IPS-18a (cell line): ENCODE measurements at regions not wholly inside any gene's neighbourhood (a gene's known extent, or its start where the extent isn't known, plus 50 kb on each side); places are given as distances from the start of the nearest gene placed in this dataset.

Experiments used
- H3K27ac ChIP-seq: one replicate; pipeline ENCODE4 v1.5.1; 2013; ENCODE audit warnings: low read length
- H3K27me3 ChIP-seq: one replicate; pipeline ENCODE4 v1.6.1; 2013; ENCODE audit warnings: mild to moderate bottlenecking, low read length; ENCODE audit not compliant: control insufficient read depth, insufficient read depth
- H3K36me3 ChIP-seq: one replicate; pipeline ENCODE4 v1.6.1; 2013; ENCODE audit warnings: low read depth, low read length; ENCODE audit not compliant: control insufficient read depth
- H3K4me1 ChIP-seq: one replicate; pipeline ENCODE4 v1.6.1; 2013; ENCODE audit warnings: low read depth, low read length; ENCODE audit not compliant: control insufficient read depth
- H3K4me3 ChIP-seq: one replicate; pipeline ENCODE4 v1.5.1; 2013; ENCODE audit warnings: low read length
- H3K9ac ChIP-seq: one replicate; pipeline ENCODE4 v1.6.1; 2013; ENCODE audit warnings: mild to moderate bottlenecking, low read length, moderate library complexity
- H3K9me3 ChIP-seq: one replicate; pipeline ENCODE4 v1.6.1; 2013; ENCODE audit warnings: low read depth, low read length; ENCODE audit not compliant: control insufficient read depth

DNA sequence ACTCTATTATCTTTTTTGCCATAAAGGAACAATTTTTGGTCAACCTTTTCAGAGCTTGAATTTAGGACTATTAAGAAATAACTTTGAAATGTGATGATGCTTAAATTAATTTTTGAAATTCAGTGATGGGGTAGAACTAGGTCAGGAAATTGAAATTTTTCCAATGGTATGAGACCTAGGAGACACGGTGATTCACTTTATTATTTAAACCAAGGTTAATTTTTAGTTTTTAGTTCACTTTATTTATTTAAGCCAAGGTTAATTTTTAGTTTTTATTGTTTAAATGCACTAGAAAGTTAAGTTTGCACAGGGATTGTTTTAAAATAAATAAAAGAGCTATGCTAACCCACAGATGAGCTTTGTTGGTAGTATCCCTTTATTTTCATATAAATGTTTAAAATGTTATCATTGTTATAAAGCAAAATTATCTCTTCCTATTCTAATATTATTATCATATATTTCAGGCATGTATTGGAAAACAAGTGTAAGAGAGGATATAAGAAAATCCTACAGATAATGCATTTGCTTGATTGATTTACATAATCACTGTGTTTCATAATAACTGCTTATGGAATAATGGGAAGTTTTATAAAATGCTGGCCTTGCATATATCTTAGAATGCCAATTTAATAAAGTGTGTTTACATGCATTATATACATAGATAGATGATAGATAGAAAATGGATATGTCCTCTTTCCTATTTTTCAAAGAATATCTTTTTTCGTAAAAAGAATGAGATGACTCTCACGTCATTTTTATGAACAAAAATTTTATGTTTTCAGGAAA lies 163.6 kb downstream of the HGF start:
- Histone ChIP-seq H3K27ac (no peak overlapping the region), H3K36me3 (no peaks in the 10 kb centered on the region), H3K9me3 (no peaks in the 10 kb centered on the region), H3K4me1 (no peaks in the 10 kb centered on the region), H3K9ac (no peak overlapping the region), H3K4me3 (no peak overlapping the region), H3K27me3 (no peaks in the 10 kb centered on the region)

DNA sequence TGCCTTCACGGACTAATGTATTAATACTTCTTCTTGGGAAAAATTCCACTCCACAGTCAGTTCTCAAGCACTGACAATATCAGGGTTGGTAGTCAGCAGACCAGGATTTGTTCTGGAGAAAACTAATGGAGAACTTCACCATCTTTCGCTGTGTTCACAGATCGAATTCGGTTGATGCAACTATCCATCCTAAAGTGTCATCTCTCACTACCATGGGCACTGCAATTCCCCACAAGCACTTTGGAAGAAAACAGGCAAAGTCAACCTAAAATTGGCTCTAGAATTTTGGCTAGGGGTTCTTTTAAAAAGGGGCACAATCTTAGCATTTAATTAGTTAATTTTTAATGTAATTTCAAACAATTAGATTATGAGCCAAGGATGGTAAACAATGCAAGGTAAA lies 164.4 kb downstream of the HGF start:
- Histone ChIP-seq H3K27me3 (no peaks in the 10 kb centered on the region), H3K36me3 (no peaks in the 10 kb centered on the region), H3K27ac (no peak overlapping the region), H3K4me3 (no peak overlapping the region), H3K9me3 (no peaks in the 10 kb centered on the region), H3K9ac (no peak overlapping the region), H3K4me1 (no peaks in the 10 kb centered on the region)

DNA sequence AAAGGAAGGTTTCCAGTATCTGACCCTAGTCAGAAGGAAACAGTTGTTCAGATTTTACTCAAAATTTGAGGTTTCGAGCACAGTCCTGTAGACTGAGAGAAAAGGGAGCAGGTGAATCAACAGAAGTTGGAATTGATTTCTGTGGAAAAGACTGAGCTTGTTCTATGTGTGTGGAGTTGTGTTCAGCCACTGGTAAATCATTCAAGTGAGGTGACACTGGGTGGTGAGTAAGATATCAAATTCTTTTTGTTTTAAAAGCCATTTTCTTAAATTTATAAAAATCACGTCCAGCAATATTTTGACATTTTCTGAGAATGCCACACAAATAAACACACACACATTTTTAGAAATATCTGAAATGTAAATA lies 165.1 kb downstream of the HGF start:
- Histone ChIP-seq H3K9ac (no peak overlapping the region), H3K27me3 (no peaks in the 10 kb centered on the region), H3K9me3 (no peaks in the 10 kb centered on the region), H3K4me1 (no peaks in the 10 kb centered on the region), H3K36me3 (no peaks in the 10 kb centered on the region), H3K4me3 (no peak overlapping the region), H3K27ac (no peak overlapping the region)

DNA sequence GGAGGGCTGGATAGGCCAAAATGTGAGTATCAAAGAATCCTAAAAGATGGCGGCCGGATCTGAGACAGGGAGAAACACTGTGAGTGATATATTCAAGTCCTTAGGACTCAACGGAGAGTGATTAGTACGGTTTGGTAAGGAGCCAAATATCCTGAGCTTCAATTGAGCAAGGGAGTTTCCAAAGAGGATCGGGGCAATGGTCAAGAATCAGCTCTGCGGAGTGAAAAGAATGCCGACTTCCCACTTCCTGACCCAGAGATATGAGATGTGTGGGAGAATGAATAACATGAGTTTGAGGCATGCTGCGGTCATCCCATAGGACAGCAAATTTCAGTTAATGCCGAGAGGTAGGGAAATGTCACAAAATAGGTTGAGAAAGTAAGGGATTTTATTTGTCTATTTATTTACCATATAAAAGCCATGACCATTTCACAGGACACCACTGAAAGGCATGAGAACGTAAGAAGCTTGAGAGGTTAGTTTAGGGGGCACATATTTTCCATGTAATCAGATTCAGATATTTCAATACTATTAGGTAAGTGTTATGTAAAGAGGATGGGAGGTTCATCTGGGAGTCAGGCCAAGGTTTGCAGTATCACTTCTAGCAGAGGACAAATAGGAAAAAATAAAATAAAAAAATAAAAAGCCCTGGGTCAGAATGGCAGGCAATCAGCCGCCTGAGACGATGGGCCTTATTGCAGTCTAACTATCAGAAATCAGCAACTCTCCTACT lies 165.6 kb downstream of the HGF start:
- Histone ChIP-seq H3K4me1 (no peaks in the 10 kb centered on the region), H3K9ac (no peak overlapping the region), H3K36me3 (no peaks in the 10 kb centered on the region), H3K4me3 (no peak overlapping the region), H3K27me3 (no peaks in the 10 kb centered on the region), H3K27ac (no peak overlapping the region), H3K9me3 (no peaks in the 10 kb centered on the region)

DNA sequence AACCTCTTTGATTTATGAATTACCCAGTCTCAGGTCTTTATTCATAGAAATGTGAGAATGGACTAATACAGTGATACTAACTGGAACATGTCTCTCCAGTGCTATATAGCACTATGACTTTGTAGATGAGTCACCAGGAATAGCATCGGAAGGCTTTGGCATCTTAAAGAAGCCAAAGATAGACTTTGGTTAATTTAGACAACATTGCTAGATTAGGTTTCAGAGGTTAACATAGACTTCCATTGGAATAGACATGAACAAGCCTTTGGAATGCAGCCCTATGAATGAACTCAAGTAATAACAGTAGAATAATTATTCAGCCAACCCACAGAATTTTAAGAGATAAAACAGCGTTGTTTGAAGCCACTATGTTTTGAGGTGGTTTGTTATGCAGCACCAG lies 169.2 kb downstream of the HGF start:
- Histone ChIP-seq H3K9me3 (no peaks in the 10 kb centered on the region), H3K27ac (no peak overlapping the region)

DNA sequence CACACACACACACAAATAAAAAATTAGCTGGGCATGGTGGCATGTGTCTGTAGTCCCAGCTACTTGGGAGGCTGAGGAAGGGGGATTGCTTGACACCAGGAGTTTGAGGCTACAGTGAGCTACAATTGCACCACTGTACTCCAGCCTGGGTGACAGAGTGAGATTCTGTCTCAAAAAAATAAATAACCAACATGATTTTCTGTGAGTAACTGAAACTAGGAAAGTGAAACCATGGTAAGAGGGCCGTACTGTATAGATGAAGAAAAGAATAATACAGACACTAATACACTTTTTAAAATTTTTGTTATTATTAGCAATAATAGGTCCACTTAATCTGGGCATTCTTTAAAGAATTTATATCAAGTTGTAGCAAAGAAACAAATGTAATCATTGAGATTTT lies 170.9 kb downstream of the HGF start:
- H3K4me1 ChIP-seq = no peaks in the 10 kb centered on the region
- no peaks in the 10 kb centered on the region for H3K27me3 ChIP-seq
- H3K36me3 ChIP-seq = no peaks in the 10 kb centered on the region
- H3K9me3 ChIP-seq = no peaks in the 10 kb centered on the region
- no peak overlapping the region for H3K27ac ChIP-seq
- H3K4me3 ChIP-seq = no peak overlapping the region
- no peak overlapping the region for H3K9ac ChIP-seq

More for the DNA sequence above, 169.2 kb downstream of the HGF start:
- Histone ChIP-seq H3K4me3 (no peak overlapping the region), H3K27me3 (no peaks in the 10 kb centered on the region), H3K9ac (no peak overlapping the region), H3K4me1 (no peaks in the 10 kb centered on the region), H3K36me3 (no peaks in the 10 kb centered on the region)

DNA sequence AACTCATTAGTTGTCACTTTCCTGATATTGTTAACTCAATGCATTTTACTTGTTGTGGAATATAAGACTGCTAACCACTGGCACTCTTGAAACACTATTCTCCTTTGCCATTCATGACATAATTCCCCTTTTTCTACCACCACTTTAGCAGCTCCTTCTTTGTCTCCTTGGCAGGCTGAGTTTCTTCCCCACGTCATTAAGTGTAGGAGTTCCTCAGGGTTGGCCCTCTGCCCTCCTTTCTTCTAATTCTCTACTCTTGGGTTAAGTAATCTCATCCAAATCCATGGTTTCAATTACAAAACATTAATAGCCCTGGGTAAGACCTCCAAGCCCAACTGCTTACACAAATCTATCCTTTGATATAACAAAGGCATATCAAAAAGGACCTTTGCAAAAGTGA lies 175.1 kb downstream of the HGF start:
- Histone ChIP-seq H3K4me1 (no peaks in the 10 kb centered on the region), H3K27ac (no peak overlapping the region), H3K9ac (no peak overlapping the region), H3K27me3 (no peaks in the 10 kb centered on the region), H3K4me3 (no peak overlapping the region), H3K9me3 (no peaks in the 10 kb centered on the region), H3K36me3 (no peaks in the 10 kb centered on the region)

DNA sequence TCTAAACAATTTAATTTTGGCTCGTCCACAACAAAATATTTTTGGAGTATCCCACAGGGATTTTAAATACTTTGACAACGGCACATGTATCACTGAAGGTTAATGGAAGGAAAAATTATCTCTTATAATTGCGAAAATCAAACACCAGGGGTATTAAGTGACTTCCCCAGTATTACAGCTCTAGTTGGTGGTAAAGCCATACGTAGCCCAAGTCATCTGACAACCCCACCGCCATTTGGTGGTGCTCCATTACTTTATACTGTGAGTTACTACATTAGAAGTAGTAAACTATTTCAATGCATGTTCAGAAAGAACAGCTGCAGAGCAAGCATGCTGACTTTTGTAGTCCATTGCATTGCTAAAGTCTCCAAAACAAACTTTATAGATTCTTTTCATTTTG lies 179.7 kb downstream of the HGF start:
- Histone ChIP-seq H3K9me3 (no peaks in the 10 kb centered on the region), H3K27me3 (no peaks in the 10 kb centered on the region), H3K4me1 (no peaks in the 10 kb centered on the region), H3K4me3 (no peak overlapping the region), H3K9ac (no peak overlapping the region), H3K36me3 (no peaks in the 10 kb centered on the region), H3K27ac (no peak overlapping the region)

DNA sequence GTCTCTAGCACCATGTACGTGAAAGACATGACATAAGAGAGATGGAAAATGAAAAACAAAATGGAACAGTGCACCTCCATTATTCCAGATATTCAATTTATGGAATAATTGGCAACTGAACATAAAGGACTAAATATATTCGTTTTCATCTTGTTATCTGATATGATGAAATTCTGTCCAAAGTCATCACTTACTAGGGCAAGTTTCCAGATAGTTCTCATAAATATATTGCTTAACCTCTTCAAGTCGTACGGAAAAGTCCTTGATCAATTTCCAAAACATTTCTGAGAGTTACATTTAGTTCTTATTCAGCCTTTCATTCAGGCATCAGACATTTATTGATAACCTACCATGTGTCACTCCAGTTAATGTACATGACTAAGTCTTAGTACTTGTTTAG lies 185.2 kb downstream of the HGF start:
- no peaks in the 10 kb centered on the region for H3K4me1 ChIP-seq
- H3K9me3 ChIP-seq = no peaks in the 10 kb centered on the region
- H3K27me3 ChIP-seq = no peaks in the 10 kb centered on the region
- H3K36me3 ChIP-seq = no peaks in the 10 kb centered on the region
- H3K9ac ChIP-seq = no peak overlapping the region
- no peak overlapping the region for H3K27ac ChIP-seq
- H3K4me3 ChIP-seq = no peak overlapping the region

DNA sequence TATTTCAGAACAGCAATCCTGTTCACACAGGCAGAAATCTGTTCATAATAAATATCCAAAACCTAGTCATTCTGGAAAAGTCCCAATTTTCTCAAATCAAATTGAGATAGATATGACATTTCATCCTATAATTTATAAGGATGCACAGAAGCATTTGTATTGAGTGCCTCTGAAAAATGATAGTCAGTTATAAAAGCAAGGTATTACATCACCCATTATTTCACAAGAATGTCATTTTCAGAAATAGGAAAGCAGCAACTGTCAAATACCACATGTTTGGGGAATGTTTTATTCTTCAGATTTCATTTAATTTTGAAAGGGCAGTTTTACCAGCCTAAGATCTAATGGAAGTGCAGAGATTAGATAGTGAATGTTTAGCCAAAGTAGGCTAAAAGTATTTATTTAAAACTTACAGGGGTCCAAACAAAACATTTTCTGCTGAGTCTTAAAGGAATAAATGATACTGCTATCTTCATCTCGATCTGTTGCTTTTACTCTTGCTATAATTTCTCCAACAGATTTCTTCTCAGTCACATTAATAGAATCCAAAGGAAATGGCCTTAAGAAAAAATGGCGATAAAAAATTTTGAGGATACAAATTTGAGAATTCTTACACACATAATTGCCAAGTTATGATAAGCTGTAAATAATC lies 185.8 kb downstream of the HGF start:
- Histone ChIP-seq H3K9ac (no peak overlapping the region), H3K4me1 (no peaks in the 10 kb centered on the region), H3K27ac (no peak overlapping the region), H3K4me3 (no peak overlapping the region), H3K36me3 (no peaks in the 10 kb centered on the region), H3K9me3 (no peaks in the 10 kb centered on the region), H3K27me3 (no peaks in the 10 kb centered on the region)

DNA sequence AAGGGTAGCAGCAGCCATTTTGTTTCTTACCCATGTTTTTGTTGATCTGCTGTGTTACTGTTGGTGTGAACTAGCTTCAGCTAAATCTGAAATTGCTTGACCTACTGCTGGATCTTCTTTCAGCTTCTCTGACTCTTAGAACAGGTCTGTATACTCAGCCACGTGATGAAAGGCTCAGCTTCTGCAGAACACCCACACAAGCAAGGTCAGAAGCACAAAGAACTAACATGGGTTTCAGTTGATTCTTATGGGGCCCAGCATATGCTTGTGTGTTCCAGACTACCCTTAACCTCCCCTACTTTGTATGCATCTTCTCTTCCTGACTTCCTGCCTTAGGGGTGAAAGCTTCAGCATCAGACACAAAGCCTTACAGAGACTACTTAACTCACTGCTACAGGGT lies 186.8 kb downstream of the HGF start:
- no peak overlapping the region for H3K4me3 ChIP-seq
- no peaks in the 10 kb centered on the region for H3K4me1 ChIP-seq
- no peaks in the 10 kb centered on the region for H3K27me3 ChIP-seq
- no peak overlapping the region for H3K9ac ChIP-seq
- H3K36me3 ChIP-seq = no peaks in the 10 kb centered on the region
- H3K27ac ChIP-seq = no peak overlapping the region
- H3K9me3 ChIP-seq = no peaks in the 10 kb centered on the region
